ENCODE measurements at regions not wholly inside any gene's neighbourhood (a gene's known extent, or its start where the extent isn't known, plus 50 kb on each side); places are given as distances from the start of the nearest gene placed in this dataset.

DNA sequence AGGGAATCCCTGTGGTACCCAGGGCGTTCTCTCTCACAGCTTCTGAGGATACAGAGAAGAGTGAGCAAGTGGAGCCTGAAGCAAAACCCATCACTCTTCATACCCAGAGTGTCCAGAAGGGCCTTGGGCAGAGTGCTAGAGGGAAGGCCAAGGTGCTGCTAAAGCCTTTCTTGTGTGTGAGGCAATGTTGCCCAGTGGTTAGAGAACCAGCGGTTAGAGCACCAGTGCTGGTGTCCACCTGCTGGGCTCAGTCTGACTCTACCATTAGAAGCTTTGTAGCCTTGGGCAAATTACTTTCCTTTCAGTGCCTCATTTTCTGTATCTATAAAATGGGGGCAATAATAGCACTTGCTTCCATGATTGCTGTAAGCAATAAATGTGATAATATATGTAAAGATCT, 210.5 kb upstream of the SKOR2 start:
- Histone ChIP-seq H3K4me3 (ENCODE audit: low read depth in 1 of 2, low read length in 2 of 2) (no peak overlapping the region), H3K27ac (ENCODE audit: low read length) (no peak overlapping the region), H3K79me2 (ENCODE audit: insufficient read depth, low read length) (no peaks in the 10 kb centered on the region), H3K4me2 (ENCODE audit: insufficient read depth, low read length) (no peak overlapping the region), H2AFZ (ENCODE audit: low read depth, low read length) (no peak overlapping the region), H3K36me3 (ENCODE audit: insufficient read depth, low read length) (no peaks in the 10 kb centered on the region), H3K4me1 (ENCODE audit: insufficient read depth, low read length) (no peaks in the 10 kb centered on the region), H3K27me3 (ENCODE audit: insufficient read depth, low read length, poor library complexity) (peaks cover 8% of the 10 kb centered on the region), H4K20me1 (ENCODE audit: insufficient read depth, low read length) (0 out of 2 replicates have a peak, but pooled peaks cover 4% of the 10 kb centered on the region), H3K9me3 (ENCODE audit: insufficient read depth, low read length, severe bottlenecking) (no peaks in the 10 kb centered on the region), H3K9ac (ENCODE audit: low read depth, low read length) (no peak overlapping the region)
- DNase-seq (no peak), ATAC-seq (ENCODE audit: insufficient read depth, low read depth) (no peak)
- TF ChIP-seq, protein P1, sequence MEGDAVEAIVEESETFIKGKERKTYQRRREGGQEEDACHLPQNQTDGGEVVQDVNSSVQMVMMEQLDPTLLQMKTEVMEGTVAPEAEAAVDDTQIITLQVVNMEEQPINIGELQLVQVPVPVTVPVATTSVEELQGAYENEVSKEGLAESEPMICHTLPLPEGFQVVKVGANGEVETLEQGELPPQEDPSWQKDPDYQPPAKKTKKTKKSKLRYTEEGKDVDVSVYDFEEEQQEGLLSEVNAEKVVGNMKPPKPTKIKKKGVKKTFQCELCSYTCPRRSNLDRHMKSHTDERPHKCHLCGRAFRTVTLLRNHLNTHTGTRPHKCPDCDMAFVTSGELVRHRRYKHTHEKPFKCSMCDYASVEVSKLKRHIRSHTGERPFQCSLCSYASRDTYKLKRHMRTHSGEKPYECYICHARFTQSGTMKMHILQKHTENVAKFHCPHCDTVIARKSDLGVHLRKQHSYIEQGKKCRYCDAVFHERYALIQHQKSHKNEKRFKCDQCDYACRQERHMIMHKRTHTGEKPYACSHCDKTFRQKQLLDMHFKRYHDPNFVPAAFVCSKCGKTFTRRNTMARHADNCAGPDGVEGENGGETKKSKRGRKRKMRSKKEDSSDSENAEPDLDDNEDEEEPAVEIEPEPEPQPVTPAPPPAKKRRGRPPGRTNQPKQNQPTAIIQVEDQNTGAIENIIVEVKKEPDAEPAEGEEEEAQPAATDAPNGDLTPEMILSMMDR (IDR thresholded peaks at IDR 0.05; ENCODE audit: borderline replicate concordance, extremely low read depth, low read length, poor library complexity, severe bottlenecking) = no peak
- TF ChIP-seq EZH2 (IDR thresholded peaks at IDR 0.05; ENCODE audit: borderline replicate concordance, low read depth, low read length, severe bottlenecking) = no peak

DNA sequence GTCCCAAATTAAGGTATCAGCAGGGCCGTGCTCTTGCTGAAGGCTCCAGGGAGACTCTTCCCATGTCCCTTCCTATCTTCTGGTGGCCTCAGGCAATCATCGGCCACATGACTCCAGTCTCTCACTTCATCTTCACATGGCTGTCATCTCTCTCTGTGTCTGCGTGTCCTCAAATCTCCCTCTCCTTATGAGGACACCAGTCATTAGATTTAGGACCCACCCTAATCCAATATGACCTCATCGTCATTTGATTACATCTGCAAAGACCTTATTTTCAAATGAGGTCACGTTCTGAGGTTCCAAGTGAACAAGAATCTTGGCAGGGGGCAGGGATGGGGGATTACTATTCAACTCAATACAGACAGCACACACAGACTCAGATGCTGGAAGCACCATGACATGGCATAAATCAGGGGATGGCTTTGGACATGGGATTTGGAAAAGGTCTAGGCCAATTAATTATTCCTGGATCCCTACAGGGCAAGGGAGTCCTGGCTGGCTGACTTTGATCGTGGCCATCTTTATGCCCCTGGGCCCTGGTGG, 210.0 kb upstream of the SKOR2 start:
- Histone ChIP-seq H3K27me3 (ENCODE audit: insufficient read depth, low read length, poor library complexity) (peaks cover 10% of the 10 kb centered on the region), H2AFZ (ENCODE audit: low read depth, low read length) (no peak overlapping the region), H3K9ac (ENCODE audit: low read depth, low read length) (no peak overlapping the region), H3K4me2 (ENCODE audit: insufficient read depth, low read length) (no peak overlapping the region), H4K20me1 (ENCODE audit: insufficient read depth, low read length) (0 out of 2 replicates have a peak, but pooled peaks cover 4% of the 10 kb centered on the region), H3K27ac (ENCODE audit: low read length) (no peak overlapping the region), H3K4me3 (ENCODE audit: low read depth in 1 of 2, low read length in 2 of 2) (no peak overlapping the region), H3K36me3 (ENCODE audit: insufficient read depth, low read length) (no peaks in the 10 kb centered on the region), H3K4me1 (ENCODE audit: insufficient read depth, low read length) (no peaks in the 10 kb centered on the region), H3K79me2 (ENCODE audit: insufficient read depth, low read length) (no peaks in the 10 kb centered on the region), H3K9me3 (ENCODE audit: insufficient read depth, low read length, severe bottlenecking) (no peaks in the 10 kb centered on the region)
- no peak for TF ChIP-seq EZH2 (IDR thresholded peaks at IDR 0.05; ENCODE audit: borderline replicate concordance, low read depth, low read length, severe bottlenecking)
- TF ChIP-seq, protein P1 (IDR thresholded peaks at IDR 0.05; ENCODE audit: borderline replicate concordance, extremely low read depth, low read length, poor library complexity, severe bottlenecking) = no peak
- no peak for DNase-seq
- ATAC-seq (ENCODE audit: insufficient read depth, low read depth) = no peak

DNA sequence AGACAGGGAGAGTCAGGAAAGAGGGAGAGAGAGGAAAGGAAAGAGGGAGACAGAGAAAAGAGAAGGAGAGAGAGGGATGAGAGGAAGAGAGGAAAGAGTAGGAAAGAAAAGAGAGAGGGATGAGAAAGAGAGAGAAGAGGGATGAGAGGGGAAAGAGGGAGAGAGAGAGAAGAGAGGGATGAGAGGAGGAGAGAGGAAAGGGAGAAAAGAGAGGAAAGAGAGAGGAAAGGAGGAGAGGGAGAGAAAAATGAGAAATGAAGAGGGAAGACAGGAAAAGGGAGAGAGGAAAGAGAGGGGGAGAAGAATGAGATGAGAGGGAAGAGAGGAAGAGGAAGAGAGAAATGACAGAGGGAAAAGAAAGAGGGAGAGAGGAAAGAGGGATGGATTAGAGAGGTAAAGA, 207.0 kb upstream of the SKOR2 start:
- Histone ChIP-seq H2AFZ (ENCODE audit: low read depth, low read length) (no peak overlapping the region), H3K27me3 (ENCODE audit: insufficient read depth, low read length, poor library complexity) (peaks cover 17% of the 10 kb centered on the region), H3K4me2 (ENCODE audit: insufficient read depth, low read length) (no peak overlapping the region), H3K36me3 (ENCODE audit: insufficient read depth, low read length) (no peaks in the 10 kb centered on the region), H3K4me3 (ENCODE audit: low read depth in 1 of 2, low read length in 2 of 2) (no peak overlapping the region), H3K9me3 (ENCODE audit: insufficient read depth, low read length, severe bottlenecking) (no peaks in the 10 kb centered on the region), H3K79me2 (ENCODE audit: insufficient read depth, low read length) (no peaks in the 10 kb centered on the region), H3K9ac (ENCODE audit: low read depth, low read length) (no peak overlapping the region), H3K27ac (ENCODE audit: low read length) (no peak overlapping the region), H4K20me1 (ENCODE audit: insufficient read depth, low read length) (0 out of 2 replicates have a peak, but pooled peaks cover 4% of the 10 kb centered on the region), H3K4me1 (ENCODE audit: insufficient read depth, low read length) (no peaks in the 10 kb centered on the region)
- DNase-seq (no peak), ATAC-seq (ENCODE audit: insufficient read depth, low read depth) (no peak)
- TF ChIP-seq, protein P1 (IDR thresholded peaks at IDR 0.05; ENCODE audit: borderline replicate concordance, extremely low read depth, low read length, poor library complexity, severe bottlenecking) = no peak
- no peak for TF ChIP-seq EZH2 (IDR thresholded peaks at IDR 0.05; ENCODE audit: borderline replicate concordance, low read depth, low read length, severe bottlenecking)

Data from DND-41 (cell line).